Ascending aorta (tissue), 2 donors: ENCODE measurements at regions not wholly inside any gene's neighbourhood (a gene's known extent, or its start where the extent isn't known, plus 50 kb on each side); places are given as distances from the start of the nearest gene placed in this dataset.

ENCODE experiments used
- DNase-seq, 2 donors: peaks; one replicate each; pipeline ENCODE4 v3.0.0-alpha.2; 2019; ENCODE audit warnings: low spot score in 2 of 2
- H3K27ac ChIP-seq, 2 donors: fragments of 200-600 bp; sonication (generic); one replicate each; pipeline ENCODE4 v1.5.1; 2016 to 2017; ENCODE audit warnings: mild to moderate bottlenecking in 1 of 2
- H3K27me3 ChIP-seq: fragments of 200-600 bp; sonication (generic); one replicate; pipeline ENCODE4 v1.5.1; 2017
- H3K36me3 ChIP-seq, 2 donors: fragments of 200-600 bp; sonication (generic); one replicate each; pipeline ENCODE4 v1.5.1; 2016
- H3K4me1 ChIP-seq, 2 donors: fragments of 200-600 bp; sonication (generic); one replicate each; pipeline ENCODE4 v1.5.1; 2016 to 2017; ENCODE audit warnings: mild to moderate bottlenecking in 1 of 2
- H3K4me3 ChIP-seq, 2 donors: fragments of 200-600 bp; sonication (generic); one replicate each; pipeline ENCODE4 v1.5.1; 2016 to 2017; ENCODE audit warnings: mild to moderate bottlenecking in 1 of 2
- H3K9me3 ChIP-seq, 2 donors: fragments of 200-600 bp; sonication (generic); one replicate each; pipeline ENCODE4 v1.5.1; 2016
- CTCF ChIP-seq, 3 experiments: fragments of 200-600 bp in 2 of 3; fragments of 450-650 bp in 1 of 3; sonication (generic) in 2 of 3; IDR thresholded peaks; one replicate each; pipeline ENCODE4 v1.5.1; 2016 to 2019; ENCODE audit warnings: antibody characterized with exemption in 3 of 3, mild to moderate bottlenecking in 1 of 3, moderate library complexity in 1 of 3
- intact Hi-C: fragments of 100-400 bp; cut with DNase I; formaldehyde crosslinking; loops from one replicate; pipeline ENCODE4 v1.15.1; 2023

GRCh38 chr5:71903808-71904207, 184.7 kb downstream of the CARTPT start:
- Histone ChIP-seq H3K4me1 (peaks cover 11 to 12% of the 10 kb centered on the region in 2 donors), H3K9me3 (no peaks in the 10 kb centered on the region), H3K36me3 (no peaks in the 10 kb centered on the region), H3K27ac (no peak overlapping the region), H3K4me3 (no peak overlapping the region), H3K27me3 (no peaks in the 10 kb centered on the region)
- no peak for DNase-seq
- intact Hi-C loops: no loop called here
- TF ChIP-seq CTCF (IDR thresholded peaks at IDR 0.05): no peak

GRCh38 chr5:71904852-71905251, 185.8 kb downstream of the CARTPT start:
- TF ChIP-seq CTCF (IDR thresholded peaks at IDR 0.05): no peak
- intact Hi-C loops: no loop called here
- H3K36me3 ChIP-seq: no peaks in the 10 kb centered on the region

GRCh38 chr5:71905834-71906711, 187.0 kb downstream of the CARTPT start:
- TF ChIP-seq CTCF (IDR thresholded peaks at IDR 0.05): no peak
- no peak for DNase-seq
- no peaks in the 10 kb centered on the region for H3K27me3 ChIP-seq
- no peaks in the 10 kb centered on the region for H3K36me3 ChIP-seq
- peaks cover 11 to 12% of the 10 kb centered on the region in 2 donors for H3K4me1 ChIP-seq
- H3K9me3 ChIP-seq: no peaks in the 10 kb centered on the region
- no peak overlapping the region for H3K4me3 ChIP-seq
- H3K27ac ChIP-seq: peak overlapping the region; percentile 30 to 53
- intact Hi-C loops: no loop called here

More at GRCh38 chr5:71904852-71905251, 185.8 kb downstream of the CARTPT start:
- Histone ChIP-seq H3K4me1 (peaks cover 11 to 12% of the 10 kb centered on the region in 2 donors), H3K27me3 (no peaks in the 10 kb centered on the region), H3K9me3 (no peaks in the 10 kb centered on the region), H3K4me3 (no peak overlapping the region), H3K27ac (no peak overlapping the region)
- no peak for DNase-seq

- no peak overlapping the region for H3K4me3 ChIP-seq
- peak overlapping the region; percentile 29 to 53 for H3K27ac ChIP-seq
- intact Hi-C loops: no loop called here
- H3K36me3 ChIP-seq: no peaks in the 10 kb centered on the region
- H3K9me3 ChIP-seq: no peaks in the 10 kb centered on the region
- no peak for DNase-seq
- H3K27me3 ChIP-seq: no peaks in the 10 kb centered on the region
- TF ChIP-seq CTCF (IDR thresholded peaks at IDR 0.05): no peak
- H3K4me1 ChIP-seq: peaks cover 11 to 12% of the 10 kb centered on the region in 2 donors
Measured at GRCh38 chr5:71907001-71907588, 188.0 kb downstream of the CARTPT start.

GRCh38 chr5:71907608-71908145, 188.6 kb downstream of the CARTPT start:
- no peak for DNase-seq
- Histone ChIP-seq H3K27me3 (no peaks in the 10 kb centered on the region), H3K9me3 (no peaks in the 10 kb centered on the region), H3K4me1 (peaks cover 11 to 12% of the 10 kb centered on the region in 2 donors), H3K27ac (peak overlapping the region; percentile 9 to 53), H3K4me3 (no peak overlapping the region), H3K36me3 (no peaks in the 10 kb centered on the region)
- no peak for TF ChIP-seq CTCF (IDR thresholded peaks at IDR 0.05)
- intact Hi-C loops: no loop called here
